Omental fat pad (tissue), 3 donors: ENCODE measurements at regions not wholly inside any gene's neighbourhood (a gene's known extent, or its start where the extent isn't known, plus 50 kb on each side); places are given as distances from the start of the nearest gene placed in this dataset.

ENCODE experiments used
- ATAC-seq: fragments of 150-250 bp; one replicate; pipeline ENCODE4 v1.9.1; 2016; ENCODE audit warnings: mild to moderate bottlenecking, moderate library complexity; ENCODE audit not compliant: low FRiP score
- DNase-seq: peaks from one replicate; pipeline ENCODE4 v3.0.0-alpha.2; 2019; ENCODE audit warnings: low spot score
- CTCF ChIP-seq, 3 donors: fragments of 450-650 bp; IDR thresholded peaks; one replicate each; pipeline ENCODE4 v1.5.1; 2016 to 2017; ENCODE audit warnings: antibody characterized with exemption in 3 of 3, mild to moderate bottlenecking in 3 of 3, moderate library complexity in 2 of 3

GRCh38 chr5:106658150-106658549 is 1012.6 kb downstream of the EFNA5 start:
- TF ChIP-seq CTCF (IDR thresholded peaks at IDR 0.05): no peak
- ATAC-seq: no peak
- no peak for DNase-seq

DNA sequence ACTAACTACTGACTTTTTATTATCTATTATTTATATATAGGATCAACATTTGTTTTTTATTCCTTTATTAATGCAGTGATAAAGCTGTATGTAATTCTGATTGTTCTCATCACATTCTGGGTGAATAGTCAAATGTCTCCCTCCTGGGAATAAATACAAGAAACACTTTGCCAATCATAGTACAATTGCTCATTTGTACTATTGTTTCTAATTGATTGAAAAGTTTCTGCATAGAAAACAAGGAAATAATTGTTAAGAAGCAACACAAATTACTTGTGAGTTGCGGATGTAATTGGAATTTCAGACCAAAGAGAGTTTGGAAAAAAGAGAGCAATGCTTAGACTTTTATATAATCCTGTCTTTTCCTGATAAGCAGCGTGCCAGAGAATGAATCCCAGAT is 1013.9 kb downstream of the EFNA5 start:
- TF ChIP-seq CTCF (IDR thresholded peaks at IDR 0.05): no peak
- DNase-seq: no peak
- no peak for ATAC-seq

DNA sequence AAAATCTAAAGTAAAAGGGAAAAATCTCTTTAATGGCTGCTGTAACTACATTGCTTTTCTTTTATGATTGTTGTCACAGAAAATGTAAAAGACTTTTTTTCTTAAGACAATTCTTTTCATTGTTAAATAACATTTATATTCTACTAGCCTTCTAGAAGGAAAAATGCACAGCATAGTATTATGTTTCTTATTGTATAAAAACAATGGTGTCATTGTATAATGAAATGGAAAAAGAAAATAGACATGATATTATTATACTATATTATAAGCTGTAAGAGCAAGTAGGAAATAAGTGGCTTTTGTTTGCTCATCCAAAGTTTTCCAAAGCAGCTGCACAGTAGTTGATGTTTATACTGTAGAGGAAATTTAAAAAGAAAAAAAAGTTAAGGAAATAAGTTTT is 1021.7 kb downstream of the EFNA5 start:
- ATAC-seq (no peak), DNase-seq (no peak)
- TF ChIP-seq CTCF (IDR thresholded peaks at IDR 0.05): no peak

- no peak for ATAC-seq
- no peak for TF ChIP-seq CTCF (IDR thresholded peaks at IDR 0.05)
Measured at GRCh38 chr5:106648401-106648800, 1022.3 kb downstream of the EFNA5 start.

DNA sequence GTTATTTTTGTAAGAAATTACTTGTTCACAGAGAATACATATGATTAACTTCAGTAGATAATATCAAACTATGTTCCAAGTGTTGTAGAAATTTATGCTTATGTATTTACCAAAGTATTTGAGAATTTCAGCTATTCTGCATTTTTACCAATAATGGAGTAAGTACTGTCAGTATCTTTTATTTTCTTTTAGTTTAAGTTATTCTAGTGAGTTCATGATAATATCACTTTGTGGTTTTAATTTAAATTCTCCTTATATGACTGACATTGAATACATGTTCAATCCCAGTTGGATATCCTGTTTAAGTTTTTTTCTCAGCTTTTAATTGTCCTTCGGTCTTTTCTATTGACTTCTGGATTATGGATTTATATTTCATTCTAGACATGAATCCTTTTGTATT is 1024.6 kb downstream of the EFNA5 start:
- DNase-seq (no peak), ATAC-seq (no peak)
- TF ChIP-seq CTCF (IDR thresholded peaks at IDR 0.05): no peak

More at GRCh38 chr5:106648401-106648800, 1022.3 kb downstream of the EFNA5 start:
- DNase-seq: no peak

GRCh38 chr5:106640511-106640910 is 1030.2 kb downstream of the EFNA5 start:
- no peak for TF ChIP-seq CTCF (IDR thresholded peaks at IDR 0.05)
- DNase-seq: no peak
- no peak for ATAC-seq

GRCh38 chr5:106639488-106639887 is 1031.2 kb downstream of the EFNA5 start:
- no peak for TF ChIP-seq CTCF (IDR thresholded peaks at IDR 0.05)
- DNase-seq (no peak), ATAC-seq (no peak)
